Embryonic facial prominence (tissue), 1 donor: ENCODE measurements at regions not wholly inside any gene's neighbourhood (a gene's known extent, or its start where the extent isn't known, plus 50 kb on each side); places are given as distances from the start of the nearest gene placed in this dataset.

ENCODE experiments used
- DNase-seq: peaks from one replicate; pipeline ENCODE4 v3.0.0-alpha.2; 2016; ENCODE audit errors: extremely low spot score

DNA sequence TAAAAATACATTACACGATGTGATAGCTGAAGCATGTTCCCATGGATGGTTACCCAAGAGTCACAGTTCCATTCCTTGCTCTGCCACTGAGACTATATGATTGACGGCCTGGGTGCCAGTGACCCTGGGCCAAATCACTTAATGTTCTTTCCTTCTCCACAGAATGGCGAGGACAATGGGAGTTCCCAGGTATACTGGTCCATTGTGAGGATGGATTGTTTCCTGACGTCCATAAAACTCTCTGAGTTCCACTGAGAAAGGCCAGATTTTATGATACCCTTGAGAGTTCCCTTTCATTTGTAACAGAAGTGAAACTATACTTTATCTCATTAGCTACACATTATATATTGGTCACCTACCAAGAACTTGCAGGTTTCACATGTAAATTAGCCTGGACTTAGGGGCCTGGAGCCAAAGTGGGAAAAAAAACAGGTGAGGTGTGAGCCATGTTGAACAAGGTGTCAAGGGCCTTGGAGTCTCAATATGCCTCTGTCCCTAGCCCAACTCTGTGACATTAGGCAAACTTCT, 502.2 kb upstream of the DAB1 start:
- no peak for DNase-seq

DNA sequence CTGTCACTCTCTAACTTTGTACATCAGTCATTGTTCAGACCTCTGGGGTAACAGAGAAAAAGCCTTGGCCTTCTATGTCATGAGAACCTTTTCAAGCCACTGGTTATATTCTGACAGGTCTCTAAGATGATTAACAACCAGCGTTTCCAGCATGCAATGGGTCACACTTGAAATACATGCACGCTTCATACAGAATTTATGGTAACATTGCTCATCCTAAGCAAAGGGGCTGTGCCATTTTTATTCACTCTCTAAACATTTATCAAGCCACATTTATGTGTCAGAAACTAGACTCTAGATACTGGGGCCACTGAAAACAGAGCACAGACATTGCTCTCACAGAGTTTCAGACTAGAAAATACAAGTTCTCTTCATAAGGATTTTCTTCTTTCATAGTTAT, 501.4 kb upstream of the DAB1 start:
- DNase-seq = no peak

DNA sequence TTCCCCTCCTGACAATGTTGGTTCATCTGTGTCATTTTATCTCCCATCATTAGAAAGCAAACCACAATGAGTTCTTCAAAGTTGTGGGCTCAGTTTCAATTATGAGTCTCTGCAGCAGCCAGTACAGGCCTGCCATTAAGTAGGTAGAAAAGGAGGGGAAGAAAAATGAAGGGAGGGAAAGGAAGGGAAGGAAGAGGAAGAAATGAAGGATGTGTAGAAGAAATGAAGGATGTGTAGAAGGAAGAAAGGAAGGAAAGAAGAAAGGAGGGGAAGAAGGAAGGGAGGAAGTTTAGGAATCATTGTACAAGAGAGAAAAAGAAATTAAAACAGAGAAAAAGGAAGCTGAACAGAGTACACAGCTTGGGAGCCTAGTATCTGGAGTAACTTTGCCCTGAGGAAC, 498.3 kb upstream of the DAB1 start:
- DNase-seq = no peak

DNA sequence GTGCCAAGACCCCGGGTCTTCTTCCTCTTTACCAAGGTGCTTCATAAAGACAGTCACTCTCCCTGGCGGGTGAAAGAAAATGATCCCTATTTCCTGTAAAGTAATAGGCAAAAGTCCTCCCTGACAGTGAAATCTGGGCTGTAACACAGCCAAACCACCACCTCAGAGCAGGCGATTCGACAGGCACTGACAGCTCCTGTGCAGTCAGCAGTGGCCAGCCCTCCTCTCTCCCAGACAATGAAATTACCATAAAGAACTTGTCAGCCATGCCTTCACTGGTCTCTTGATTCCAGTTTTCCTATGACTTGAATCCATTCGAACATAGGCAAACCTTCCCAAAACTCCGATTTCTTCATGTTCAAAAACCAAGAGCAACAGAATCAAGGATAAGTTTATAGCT, 492.2 kb upstream of the DAB1 start:
- no peak for DNase-seq

DNA sequence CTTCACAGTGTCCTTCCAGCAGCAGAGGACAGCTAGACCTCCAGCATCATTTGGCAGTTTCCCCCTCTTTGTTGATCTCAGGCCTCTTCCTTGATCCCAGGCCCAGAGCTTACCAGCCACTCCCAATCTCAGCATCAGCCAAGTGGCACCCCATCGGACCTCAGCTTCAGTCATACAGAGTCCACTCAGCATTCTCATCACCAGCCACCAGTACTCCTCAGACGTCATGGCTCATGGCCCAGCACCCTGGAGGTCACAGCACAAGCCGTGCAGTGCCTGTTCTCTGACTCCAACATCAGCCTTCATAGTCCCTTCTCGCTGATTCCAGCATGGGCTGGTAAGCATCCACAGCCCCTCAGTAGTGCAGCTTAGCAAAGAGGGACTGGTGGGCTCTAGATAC, 487.6 kb upstream of the DAB1 start:
- DNase-seq = no peak

DNA sequence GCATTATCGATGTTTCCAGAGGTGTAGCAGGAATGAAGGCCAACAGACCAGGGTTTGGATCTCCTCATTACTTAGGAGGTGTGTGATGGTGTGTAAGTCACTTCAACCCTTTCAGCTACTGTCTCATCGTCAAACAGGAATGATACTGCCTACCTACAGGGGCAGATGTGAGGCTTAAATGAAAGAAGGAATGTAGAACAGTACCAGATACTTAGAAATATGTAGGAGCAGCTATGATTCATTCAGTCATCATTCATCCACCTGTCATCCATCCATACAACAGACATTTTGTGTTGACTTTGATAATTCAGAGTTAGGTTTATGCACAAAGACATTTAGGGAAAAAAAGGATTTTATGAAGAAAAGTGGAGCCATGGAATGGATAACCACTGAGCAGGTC, 486.9 kb upstream of the DAB1 start:
- no peak for DNase-seq

DNA sequence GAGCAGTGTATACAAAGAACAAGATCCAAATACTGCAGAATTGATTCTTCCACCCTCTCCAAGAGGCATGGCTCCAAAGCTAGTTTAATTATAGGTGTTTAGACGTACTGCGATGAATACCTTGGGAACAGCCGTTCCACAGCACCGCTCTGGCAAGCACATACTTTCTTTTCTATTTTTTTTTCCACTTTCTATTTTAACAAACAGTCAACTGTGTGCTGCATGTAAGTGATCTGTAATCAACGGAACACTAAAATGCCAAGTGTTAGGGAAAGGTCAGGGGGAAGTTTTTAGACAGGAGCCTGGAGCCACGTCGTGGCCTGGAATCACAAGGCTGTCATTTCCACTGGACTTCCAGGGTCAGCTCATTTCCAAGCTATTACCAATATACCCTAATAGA, 486.4 kb upstream of the DAB1 start:
- DNase-seq = no peak

DNA sequence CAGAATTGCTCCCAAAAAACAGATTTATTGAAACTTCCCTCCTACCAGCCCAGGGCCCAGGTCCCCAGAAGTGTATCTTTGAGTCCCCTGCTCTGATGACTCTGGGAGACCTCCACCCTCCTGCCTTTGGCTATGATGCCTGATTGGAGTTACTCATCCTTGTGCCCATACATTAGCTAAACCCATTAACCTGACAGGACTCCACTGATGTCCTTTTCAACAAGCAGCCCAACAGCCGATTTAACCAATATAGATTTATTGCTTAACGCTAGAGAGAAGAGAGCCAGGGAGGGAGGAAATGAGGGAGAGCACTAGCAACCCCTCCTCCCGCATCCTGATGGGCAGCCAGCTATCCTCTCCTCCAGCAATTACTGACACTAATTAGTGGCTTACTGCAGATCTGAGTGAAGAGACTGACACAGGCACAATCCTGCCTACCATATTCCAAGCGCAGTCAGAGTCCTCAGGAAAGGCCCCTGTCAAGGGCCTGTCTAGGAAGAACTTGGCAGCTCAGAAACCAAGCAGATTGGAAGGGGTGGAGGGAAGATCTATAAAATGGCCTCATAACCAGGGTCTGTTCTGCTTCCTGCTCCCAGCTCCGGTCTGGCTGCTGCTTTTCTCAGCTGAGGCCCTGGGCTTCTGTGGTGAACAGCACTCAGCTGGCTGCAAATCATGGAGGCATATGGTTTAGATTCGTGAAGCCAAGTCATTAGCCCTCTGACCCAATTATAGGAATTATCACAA, 484.5 kb upstream of the DAB1 start:
- DNase-seq = no peak

DNA sequence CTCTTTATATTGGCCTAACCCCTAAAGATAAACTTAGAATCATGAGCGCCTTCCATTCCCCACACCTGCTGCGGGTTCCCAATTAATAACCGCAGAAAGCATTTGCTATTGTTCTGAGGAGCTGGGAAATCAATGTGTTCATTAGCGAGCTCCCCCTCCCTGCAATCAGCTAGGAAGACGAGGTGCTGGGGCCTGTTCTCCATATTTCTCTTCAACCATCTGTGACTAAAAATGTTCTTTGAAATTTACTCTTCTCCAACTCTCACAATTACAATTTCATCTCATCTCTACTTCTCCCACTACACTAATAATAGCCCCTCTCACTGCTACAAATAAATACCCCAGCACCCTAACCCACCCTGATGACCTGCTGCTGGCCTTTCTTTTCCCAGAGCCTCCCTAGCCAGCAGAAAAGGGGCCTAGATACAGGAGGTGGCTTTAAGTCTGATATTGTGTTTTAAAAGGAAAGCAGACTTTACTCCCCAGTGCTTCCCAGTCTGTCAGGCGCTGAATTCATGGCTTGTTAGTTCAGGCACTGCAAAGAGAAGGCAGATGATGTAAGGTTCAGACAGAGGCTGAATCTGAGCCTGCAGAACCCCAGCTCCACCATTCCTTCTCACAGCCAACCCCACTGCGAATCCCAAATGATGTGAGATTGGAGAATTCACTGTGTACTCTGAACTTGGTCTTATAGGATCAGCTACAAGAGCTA, 477.5 kb upstream of the DAB1 start:
- DNase-seq = no peak

DNA sequence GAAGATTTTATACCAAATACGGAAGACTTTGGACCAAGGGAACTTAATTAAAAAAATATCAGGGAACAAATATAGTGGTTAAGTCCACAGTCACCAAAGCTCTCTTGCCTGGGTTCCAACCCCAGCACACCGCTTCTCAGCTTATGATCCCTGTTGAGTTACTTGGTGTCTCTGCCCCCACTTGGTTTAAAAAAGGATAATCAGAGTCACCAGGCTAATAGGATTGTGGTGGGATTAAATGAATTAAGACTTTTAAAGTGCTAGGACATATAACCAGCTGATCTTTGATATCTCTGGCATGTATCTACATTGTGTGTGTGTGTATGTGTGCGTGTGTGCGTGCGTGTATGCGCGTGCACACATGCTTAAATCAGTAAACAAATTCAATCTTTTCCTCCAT, 474.7 kb upstream of the DAB1 start:
- no peak for DNase-seq

DNA sequence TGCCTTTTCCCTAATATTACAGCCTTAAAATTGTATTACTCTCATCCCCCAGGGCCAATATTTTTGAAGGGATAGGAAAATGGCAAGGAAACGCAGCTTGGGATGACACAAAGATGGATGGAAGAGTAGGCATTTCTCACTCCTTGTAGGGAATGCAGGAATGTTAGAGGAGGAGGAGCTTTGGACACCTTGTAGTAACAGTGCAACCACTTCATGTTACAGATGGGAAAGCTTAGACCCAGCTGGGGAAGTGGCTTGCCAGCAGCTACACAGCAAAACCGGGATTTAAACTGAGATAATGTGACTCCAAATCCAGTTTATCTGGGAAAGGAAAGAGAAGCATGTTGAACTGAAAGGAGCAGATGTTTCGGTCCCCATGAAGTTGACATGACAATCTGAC, 473.7 kb upstream of the DAB1 start:
- no peak for DNase-seq

DNA sequence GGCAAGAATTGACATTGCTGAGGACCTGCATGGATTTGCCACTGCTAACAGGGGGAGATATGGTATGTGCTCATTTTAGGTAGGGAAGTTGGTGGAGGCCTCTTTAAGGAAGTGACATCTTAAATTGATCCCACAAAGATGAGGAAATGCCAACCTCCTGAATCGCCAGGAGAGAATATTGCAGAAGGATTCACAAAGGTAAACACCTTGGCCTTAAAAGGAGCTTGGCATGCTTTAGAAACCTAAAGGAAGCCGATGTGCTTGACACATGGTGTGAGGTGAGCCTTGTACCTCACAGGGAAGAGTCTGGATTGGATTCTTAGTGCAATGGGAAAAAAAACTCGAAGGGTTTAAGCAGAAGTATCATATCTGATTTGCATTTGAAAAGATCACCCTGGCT, 470.5 kb upstream of the DAB1 start:
- no peak for DNase-seq

DNA sequence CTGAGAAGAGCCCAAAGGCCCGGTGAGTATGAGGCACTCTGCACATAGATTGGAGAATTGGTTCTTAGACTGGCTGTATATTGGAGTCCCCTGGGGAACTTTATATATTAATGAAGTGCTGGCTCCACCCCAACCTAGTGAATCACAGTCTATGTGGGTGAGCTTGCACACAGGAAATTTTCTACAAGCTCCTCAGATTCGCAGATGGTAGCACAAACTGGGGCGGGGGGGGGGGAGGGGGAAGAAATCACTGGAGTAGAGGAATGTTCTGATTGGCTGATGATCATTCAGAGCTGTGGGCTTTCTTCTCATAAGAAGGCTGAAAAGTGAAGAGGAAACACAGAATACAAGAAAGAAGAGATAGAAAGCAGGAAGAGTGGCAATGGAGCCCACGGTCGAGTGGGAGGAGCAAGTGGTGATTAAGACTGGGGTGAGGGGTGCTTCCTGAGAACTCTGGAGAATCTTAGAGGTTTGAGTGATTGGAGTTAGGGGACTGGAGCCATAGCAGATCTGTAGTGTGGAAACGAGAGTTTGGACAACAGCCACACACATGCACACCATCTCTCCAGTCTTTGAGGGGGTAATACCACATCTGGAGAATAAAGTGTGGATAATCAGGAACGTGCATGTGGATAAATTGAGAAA, 465.9 kb upstream of the DAB1 start:
- no peak for DNase-seq

DNA sequence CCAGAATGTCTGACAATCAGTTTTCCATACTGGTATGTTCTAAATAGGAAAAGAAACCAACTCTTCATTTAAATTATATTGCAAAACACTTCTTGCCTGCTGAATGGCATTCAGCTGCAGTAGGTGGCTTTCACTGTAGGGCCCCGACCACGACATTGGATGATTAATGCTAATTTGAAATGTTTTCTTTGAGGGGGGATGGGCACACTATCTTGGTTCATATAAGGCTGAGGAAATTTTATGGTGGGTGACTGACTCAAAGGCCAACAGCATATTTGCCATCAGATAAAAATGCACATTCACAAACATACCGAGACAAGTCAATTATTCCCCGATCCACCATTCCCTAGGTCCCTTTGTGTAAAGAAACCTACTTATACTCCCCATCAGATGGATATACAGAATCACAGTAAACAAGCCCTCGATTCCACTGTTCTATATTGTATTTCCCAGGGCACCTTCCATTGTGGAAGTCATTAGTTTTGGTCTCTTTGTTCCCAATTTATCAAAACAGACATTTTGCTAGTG, 464.2 kb upstream of the DAB1 start:
- DNase-seq = no peak

DNA sequence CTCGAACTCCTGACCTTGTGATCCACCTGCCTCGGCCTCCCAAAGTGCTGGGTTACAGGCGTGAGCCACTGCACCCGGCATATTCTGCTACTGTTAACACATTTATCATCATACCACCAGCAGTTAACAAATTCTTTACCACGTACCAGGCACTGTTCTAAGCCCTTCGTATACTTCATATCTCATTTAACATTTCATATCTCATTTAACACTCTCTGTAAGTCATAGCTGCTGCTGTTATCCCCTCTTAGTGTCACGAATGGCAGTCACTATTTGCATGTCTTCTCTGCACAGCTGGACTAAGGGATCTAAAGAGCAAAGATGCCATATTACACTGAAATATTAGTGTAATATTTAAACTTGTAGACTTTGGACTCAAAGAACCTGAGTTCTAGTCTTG, 462.5 kb upstream of the DAB1 start:
- DNase-seq = no peak

DNA sequence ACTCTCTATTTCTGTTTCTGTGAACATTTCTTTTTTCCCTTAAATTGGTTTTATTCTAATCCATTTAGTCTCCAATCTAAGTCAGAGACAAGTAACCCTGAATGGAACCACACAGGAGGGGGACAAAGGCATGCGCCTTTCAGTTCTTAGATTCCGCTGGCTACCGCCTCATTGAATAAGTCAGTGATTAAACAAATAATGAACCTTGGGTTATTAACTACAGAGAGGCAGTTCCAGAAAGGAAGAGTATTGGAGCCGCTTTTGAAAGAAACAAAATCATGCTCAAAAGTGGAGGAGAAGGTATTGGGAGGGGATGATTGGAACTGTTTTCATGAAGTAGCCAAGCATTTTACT, 459.8 kb upstream of the DAB1 start:
- no peak for DNase-seq

DNA sequence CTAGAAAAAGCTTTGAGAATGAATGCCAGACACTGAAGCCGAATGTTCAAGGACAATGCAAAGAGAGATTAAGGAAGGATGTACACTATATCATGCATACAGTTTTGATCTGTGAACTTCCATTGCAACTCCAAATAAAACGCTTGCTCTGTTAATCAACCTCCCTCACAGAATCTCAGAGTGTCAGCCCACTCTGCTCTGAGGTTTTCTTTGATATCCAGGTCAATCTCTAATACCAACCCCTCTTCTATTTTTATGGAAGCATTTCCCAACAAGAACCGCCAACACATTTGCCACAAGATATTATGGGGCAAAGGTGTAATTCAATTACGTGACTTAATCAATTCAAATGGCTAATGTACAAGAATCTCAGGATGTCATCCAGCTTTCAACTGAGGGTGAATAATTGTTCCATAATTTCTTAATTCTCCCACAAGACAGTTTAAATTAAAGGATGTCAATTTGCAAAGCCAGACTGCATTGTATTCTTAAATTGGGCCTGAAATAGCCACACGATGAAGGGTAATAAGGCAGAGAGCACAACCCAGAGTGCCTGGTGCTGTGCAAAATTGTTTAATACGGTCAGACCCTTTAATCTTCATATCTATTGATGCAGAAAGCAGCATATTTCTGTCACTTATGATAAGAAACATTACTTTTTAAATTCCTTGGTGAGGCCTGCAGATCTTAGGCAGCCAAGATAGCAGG, 459.2 kb upstream of the DAB1 start:
- DNase-seq = no peak

DNA sequence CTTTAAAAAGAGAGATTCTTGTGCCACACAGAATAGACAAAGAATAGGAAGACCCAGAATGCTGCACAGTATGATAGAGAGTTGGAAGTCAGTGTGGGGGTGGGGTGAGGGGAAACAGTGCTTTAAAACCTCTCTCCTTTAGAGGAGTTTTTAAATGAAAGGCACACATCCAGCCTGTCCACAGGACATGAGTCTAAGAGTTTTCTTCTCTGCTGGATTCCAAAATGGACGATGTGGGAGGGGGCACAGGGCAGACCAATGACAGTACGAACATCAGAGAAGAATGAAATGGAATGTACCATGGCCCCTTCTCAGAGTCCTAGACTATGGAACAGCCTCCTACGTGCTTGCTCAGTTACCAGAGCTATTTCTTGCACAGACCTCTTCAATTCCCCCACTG, 458.2 kb upstream of the DAB1 start:
- DNase-seq = no peak

DNA sequence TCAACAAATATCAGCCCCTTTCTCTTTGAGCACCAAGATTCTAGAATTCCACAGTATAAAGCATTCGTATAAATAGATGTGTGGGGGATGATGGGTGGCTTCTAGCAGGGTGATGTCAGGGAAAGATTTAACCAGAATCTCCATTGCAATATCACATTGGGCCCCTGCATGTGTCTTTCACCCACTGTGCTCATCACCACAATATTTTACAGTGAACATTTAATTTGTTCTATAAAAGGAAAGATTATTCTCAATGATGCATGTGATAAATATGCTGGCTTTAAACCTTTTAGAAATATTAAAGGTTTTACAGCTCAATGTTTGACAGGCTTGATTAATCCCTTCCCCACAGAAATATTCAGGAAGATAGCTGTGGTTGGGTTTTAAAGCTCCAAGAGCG, 457.8 kb upstream of the DAB1 start:
- no peak for DNase-seq

DNA sequence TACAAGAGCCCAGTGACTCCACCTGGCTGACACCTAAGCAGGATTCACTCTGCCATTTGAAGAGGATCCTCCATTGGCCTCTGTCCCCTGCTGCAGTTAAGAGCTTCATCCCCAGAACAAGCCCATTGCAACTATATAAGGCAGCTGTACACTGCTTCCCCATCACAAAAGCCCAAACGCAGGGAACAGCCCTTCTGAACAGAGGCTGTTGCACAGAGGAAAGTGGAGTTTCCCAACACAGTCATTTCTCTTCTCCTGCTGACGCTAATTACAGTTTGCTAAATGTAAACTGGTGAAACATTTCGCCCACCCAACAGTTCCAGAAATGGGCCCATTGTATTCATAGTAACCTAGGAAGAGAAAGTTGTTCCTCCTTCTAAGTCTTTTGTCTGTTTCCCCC, 455.8 kb upstream of the DAB1 start:
- DNase-seq = no peak

DNA sequence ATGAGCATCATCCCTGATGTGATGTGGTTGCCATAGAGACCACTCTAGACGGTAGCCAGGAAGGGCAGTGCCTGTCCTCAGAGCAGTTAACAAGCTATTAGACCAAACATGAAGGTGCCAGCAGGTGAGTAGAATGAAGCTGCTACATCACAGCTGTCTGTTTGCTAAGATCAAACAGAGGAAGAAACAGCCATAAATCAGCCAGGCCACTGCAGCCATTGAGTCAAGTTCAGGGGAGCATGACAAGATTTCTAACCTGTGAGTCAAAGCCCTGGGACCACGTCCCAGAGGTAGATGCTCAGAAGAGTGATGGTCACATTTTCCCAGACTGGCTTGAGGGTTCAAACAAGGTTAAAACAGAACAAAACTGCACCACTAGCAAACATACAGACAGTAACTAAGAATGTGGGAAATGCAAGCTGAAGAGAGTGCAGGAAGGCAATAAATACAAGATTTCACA, 450.6 kb upstream of the DAB1 start:
- no peak for DNase-seq

DNA sequence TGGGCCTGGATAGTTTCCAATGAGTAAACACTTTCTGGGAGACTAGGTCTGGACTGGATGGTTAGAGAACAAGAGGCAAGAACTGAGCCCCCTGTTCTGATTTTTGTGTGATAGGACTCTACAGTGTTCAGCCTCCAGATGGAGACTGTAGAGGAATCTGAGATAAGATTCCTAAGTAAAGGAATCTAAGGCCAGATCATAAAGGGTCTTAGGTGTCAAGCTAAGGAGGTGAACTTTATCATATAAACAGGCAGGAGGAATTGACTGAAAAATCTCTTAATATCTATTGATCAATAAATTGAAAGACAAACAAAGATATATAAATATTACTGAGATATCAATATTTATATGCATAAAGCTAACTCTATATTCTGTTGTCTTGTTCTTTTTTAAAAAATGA, 449.1 kb upstream of the DAB1 start:
- no peak for DNase-seq
